HL-60 (cell line): ENCODE measurements at regions not wholly inside any gene's neighbourhood (a gene's known extent, or its start where the extent isn't known, plus 50 kb on each side); places are given as distances from the start of the nearest gene placed in this dataset.

Source experiments
- DNase-seq, 2 experiments: peaks; one replicate each; pipeline ENCODE4 v3.0.0-alpha.2; 2010 to 2020; ENCODE audit warnings: low read depth in 1 of 2, low spot score in 1 of 2
- H3K27ac ChIP-seq: fragments of 250-450 bp; sonication (Bioruptor Pico); replicated peaks from 2 replicates; pipeline ENCODE4 v1.5.1; 2020; ENCODE audit warnings: mild to moderate bottlenecking, moderate library complexity
- H3K27me3 ChIP-seq: fragments of 250-450 bp; sonication (Bioruptor Pico); 2 replicates; pipeline ENCODE4 v1.5.1; 2021; ENCODE audit warnings: mild to moderate bottlenecking, moderate library complexity; ENCODE audit not compliant: insufficient read depth, poor library complexity, severe bottlenecking
- H3K4me3 ChIP-seq: replicated peaks from 2 replicates; pipeline ENCODE4 v1.5.1; 2011; ENCODE audit warnings: mild to moderate bottlenecking, control low read depth, low read length; ENCODE audit not compliant: insufficient read depth
- CTCF ChIP-seq: IDR thresholded peaks from one replicate; pipeline ENCODE4 v1.5.1; 2011; ENCODE audit warnings: low read length, control low read depth, inconsistent platforms; ENCODE audit not compliant: insufficient read depth
- GABPA ChIP-seq: IDR thresholded peaks from 2 replicates; pipeline ENCODE4 v1.6.1; 2012; ENCODE audit warnings: low read depth
- POLR2AphosphoS5 ChIP-seq: IDR thresholded peaks from 2 replicates; pipeline ENCODE4 v1.6.1; 2012; ENCODE audit warnings: low read depth
- REST ChIP-seq: IDR thresholded peaks from 2 replicates; pipeline ENCODE4 v1.6.1; 2012; ENCODE audit warnings: low read depth; ENCODE audit not compliant: insufficient replicate concordance
- SPI1 ChIP-seq: IDR thresholded peaks from 2 replicates; pipeline ENCODE4 v1.6.1; 2012; ENCODE audit warnings: low read depth, mild to moderate bottlenecking, borderline replicate concordance

DNA sequence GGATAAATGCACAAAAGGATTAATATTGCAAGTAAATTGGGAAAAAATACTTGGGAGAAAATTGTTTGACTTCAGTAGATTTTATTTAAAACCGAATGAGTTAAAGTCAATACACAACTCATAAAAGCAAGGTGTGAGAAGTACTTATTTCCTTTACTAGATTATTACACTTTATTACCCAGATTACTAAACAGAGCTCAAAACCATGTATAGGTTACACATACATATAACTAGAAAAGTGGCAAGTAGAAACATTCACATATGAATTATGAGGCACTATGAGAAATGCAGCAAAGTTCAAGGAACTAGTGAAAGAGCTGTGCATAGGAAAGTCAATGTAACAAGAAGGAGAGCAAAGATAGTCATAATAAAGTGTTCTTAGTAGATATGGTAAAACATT lies 113.0 kb downstream of the CXXC4 start:
- Histone ChIP-seq H3K27me3 (no peaks in the 10 kb centered on the region), H3K27ac (no peak overlapping the region), H3K4me3 (no peak overlapping the region)
- TF ChIP-seq POLR2AphosphoS5: no peak
- no peak for TF ChIP-seq SPI1
- TF ChIP-seq REST: no peak
- no peak for TF ChIP-seq CTCF
- no peak for TF ChIP-seq GABPA
- no peak for DNase-seq

DNA sequence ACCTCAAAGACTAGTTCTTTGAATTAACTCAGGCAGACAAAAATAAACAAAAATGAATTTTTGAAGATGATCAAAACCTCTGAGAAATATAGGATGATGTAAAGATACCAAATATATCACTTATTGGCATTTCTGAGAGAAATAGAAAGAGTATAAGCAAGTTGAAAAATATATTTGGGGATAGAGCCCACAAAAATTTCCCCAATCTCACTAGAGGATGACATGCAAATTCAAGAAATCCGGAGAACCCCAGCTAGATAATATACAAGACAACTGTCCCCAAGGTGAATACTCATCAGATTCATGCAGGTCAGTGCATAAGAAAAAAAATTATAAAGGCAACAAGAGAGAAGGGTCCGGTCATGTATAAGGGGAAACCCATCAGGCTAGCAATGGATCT lies 129.1 kb downstream of the CXXC4 start:
- H3K27me3 ChIP-seq: no peaks in the 10 kb centered on the region
- no peak overlapping the region for H3K27ac ChIP-seq

DNA sequence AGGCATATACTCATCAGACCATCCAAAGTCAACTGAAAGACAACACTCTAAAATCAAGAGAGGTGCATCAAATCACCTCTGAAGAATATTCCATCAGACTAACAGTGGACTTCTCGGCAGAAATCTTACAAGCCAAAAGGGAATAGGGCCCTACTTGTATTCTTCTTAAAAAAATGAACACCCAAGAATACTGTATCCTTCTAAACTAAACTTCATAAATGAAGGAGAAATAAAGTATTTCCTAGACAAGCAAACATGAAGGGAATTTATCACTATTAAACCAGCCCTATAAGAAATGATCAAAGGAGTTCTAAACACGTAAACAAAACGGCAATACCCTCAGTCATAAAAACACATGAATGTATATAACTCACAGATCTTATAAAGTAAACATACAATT lies 141.2 kb downstream of the CXXC4 start:
- Histone ChIP-seq H3K27ac (no peak overlapping the region), H3K27me3 (no peaks in the 10 kb centered on the region), H3K4me3 (no peak overlapping the region)
- no peak for TF ChIP-seq POLR2AphosphoS5
- no peak for TF ChIP-seq GABPA
- TF ChIP-seq REST: no peak
- TF ChIP-seq CTCF: no peak
- TF ChIP-seq SPI1: no peak
- no peak for DNase-seq

More for the DNA sequence above, 129.1 kb downstream of the CXXC4 start:
- no peak overlapping the region for H3K4me3 ChIP-seq
- no peak for TF ChIP-seq CTCF
- no peak for DNase-seq

GRCh38 chr4:104352211-104352610 lies 142.5 kb downstream of the CXXC4 start:
- TF ChIP-seq GABPA (no peak), POLR2AphosphoS5 (no peak), CTCF (peak; percentile 35)
- H3K27me3 ChIP-seq: no peaks in the 10 kb centered on the region
- no peak overlapping the region for H3K4me3 ChIP-seq
- DNase-seq: peak; percentile 1 to 9
- H3K27ac ChIP-seq: no peak overlapping the region
